CD8-positive, alpha-beta memory T cell (primary cell): ENCODE measurements at regions not wholly inside any gene's neighbourhood (a gene's known extent, or its start where the extent isn't known, plus 50 kb on each side); places are given as distances from the start of the nearest gene placed in this dataset.

Experiments used
- CTCF ChIA-PET: fragments of 350-600 bp; sonication (Branson Sonifier 250); formaldehyde crosslinking; loops from one replicate; lab custom pipeline; 2021; ENCODE audit warnings: antibody characterized with exemption; lab: Charles Lee
- POLR2A ChIA-PET: fragments of 350-600 bp; sonication (Branson Sonifier 250); formaldehyde crosslinking; loops from one replicate; lab custom pipeline; 2021; ENCODE audit warnings: antibody characterized with exemption; lab: Charles Lee
- DNase-seq, 5 donors: peaks; one replicate each; pipeline versions ENCODE4 v3.0.0 to v3.0.0-alpha.2; 2020 to 2022; ENCODE audit warnings: mixed read lengths in 1 of 5
- H3K27ac ChIP-seq: one replicate; pipeline ENCODE4 v1.7.0; 2013; ENCODE audit warnings: low read depth, mild to moderate bottlenecking, low read length, moderate library complexity
- H3K27me3 ChIP-seq: 2 replicates; pipeline ENCODE4 v1.7.0; 2013; ENCODE audit warnings: low read length, mild to moderate bottlenecking; ENCODE audit not compliant: insufficient read depth, poor library complexity, severe bottlenecking
- H3K36me3 ChIP-seq: 2 replicates; pipeline ENCODE4 v1.7.0; 2013; ENCODE audit warnings: mild to moderate bottlenecking, low read length, moderate library complexity; ENCODE audit not compliant: insufficient read depth
- H3K4me1 ChIP-seq: 2 replicates; pipeline ENCODE4 v1.7.0; 2013; ENCODE audit warnings: mild to moderate bottlenecking, low read length, moderate library complexity; ENCODE audit not compliant: insufficient read depth
- H3K4me3 ChIP-seq: 2 replicates; pipeline ENCODE4 v1.7.0; 2013; ENCODE audit warnings: mild to moderate bottlenecking, low read length
- H3K9me3 ChIP-seq: 2 replicates; pipeline ENCODE4 v1.7.0; 2013; ENCODE audit warnings: mild to moderate bottlenecking, low read length
- H3K27ac Mint-ChIP-seq, 8 donors: one replicate each; pipeline ENCODE4 v1.8.0; 2020 to 2021; ENCODE audit warnings: mixed read lengths in 8 of 8, mild to moderate bottlenecking in 6 of 8, inconsistent platforms in 3 of 8, moderate library complexity in 3 of 8
- H3K27me3 Mint-ChIP-seq, 2 donors: one replicate each; pipeline ENCODE4 v1.8.0; 2020 to 2021; ENCODE audit warnings: mixed read lengths in 2 of 2, mild to moderate bottlenecking in 1 of 2, moderate library complexity in 1 of 2
- H3K36me3 Mint-ChIP-seq, 3 donors: one replicate each; pipeline ENCODE4 v1.8.0; 2020 to 2021; ENCODE audit warnings: mixed read lengths in 3 of 3, inconsistent platforms in 1 of 3, mild to moderate bottlenecking in 1 of 3
- H3K4me1 Mint-ChIP-seq, 3 donors: one replicate each; pipeline ENCODE4 v1.8.0; 2020 to 2021; ENCODE audit warnings: mixed read lengths in 3 of 3, inconsistent platforms in 1 of 3, mild to moderate bottlenecking in 1 of 3
- H3K4me3 Mint-ChIP-seq, 7 donors: one replicate each; pipeline ENCODE4 v1.8.0; 2020 to 2021; ENCODE audit warnings: mixed read lengths in 7 of 7, mild to moderate bottlenecking in 6 of 7, moderate library complexity in 4 of 7, inconsistent platforms in 2 of 7
- H3K9me3 Mint-ChIP-seq, 5 donors: one replicate each; pipeline ENCODE4 v1.8.0; 2020 to 2022; ENCODE audit warnings: mixed read lengths in 5 of 5, mild to moderate bottlenecking in 3 of 5, moderate library complexity in 2 of 5, inconsistent platforms in 1 of 5

- no peaks in the 10 kb centered on the region for H3K9me3 ChIP-seq
- peak in 1 of 5 donors; percentile 47 for DNase-seq
- no peaks in the 10 kb centered on the region for H3K36me3 Mint-ChIP-seq
- H3K4me3 Mint-ChIP-seq, result peak overlapping the region in 2 of 7 donors; percentile 14 to 52
- no peaks in the 10 kb centered on the region for H3K4me1 ChIP-seq
- no peaks in the 10 kb centered on the region for H3K36me3 ChIP-seq
- H3K4me3 ChIP-seq, result no peak overlapping the region
- ChIA-PET POLR2A (no interaction called here), CTCF (no interaction called here)
- H3K27me3 ChIP-seq, result no peaks in the 10 kb centered on the region
- peak overlapping the region in 1 of 8 donors; percentile 65 for H3K27ac Mint-ChIP-seq
- peaks cover 0 to 3% (median 0%) of the 10 kb centered on the region in 5 donors for H3K9me3 Mint-ChIP-seq
- H3K27me3 Mint-ChIP-seq, result peaks cover 26 to 37% of the 10 kb centered on the region in 2 donors
- peaks cover 6 to 13% (median 12%) of the 10 kb centered on the region in 3 donors for H3K4me1 Mint-ChIP-seq
- H3K27ac ChIP-seq, result no peak overlapping the region
Observed at GRCh38 chr7:98470485-98471240, 69.8 kb upstream of the BAIAP2L1 start.

- CTCF ChIA-PET, result no interaction called here
- no peaks in the 10 kb centered on the region for H3K9me3 ChIP-seq
- POLR2A ChIA-PET, result no interaction called here
- H3K27ac ChIP-seq, result no peak overlapping the region
- no peaks in the 10 kb centered on the region for H3K36me3 ChIP-seq
- Mint-ChIP-seq H3K36me3 (no peaks in the 10 kb centered on the region), H3K9me3 (peaks cover 0 to 3% (median 0%) of the 10 kb centered on the region in 5 donors), H3K27ac (no peak overlapping the region), H3K27me3 (peaks cover 23 to 36% of the 10 kb centered on the region in 2 donors), H3K4me1 (peaks cover 6 to 13% (median 12%) of the 10 kb centered on the region in 3 donors), H3K4me3 (no peak overlapping the region)
- H3K27me3 ChIP-seq, result no peaks in the 10 kb centered on the region
- no peak for DNase-seq
- H3K4me1 ChIP-seq, result no peaks in the 10 kb centered on the region
- no peak overlapping the region for H3K4me3 ChIP-seq
Observed at GRCh38 chr7:98469088-98469487, 68.2 kb upstream of the BAIAP2L1 start.

- Mint-ChIP-seq H3K9me3 (peaks cover 0 to 3% (median 0%) of the 10 kb centered on the region in 5 donors), H3K4me1 (peaks cover 6 to 13% (median 12%) of the 10 kb centered on the region in 3 donors)
Observed at GRCh38 chr7:98467570-98468312, 66.9 kb upstream of the BAIAP2L1 start.

GRCh38 chr7:98465022-98465421 lies 64.1 kb upstream of the BAIAP2L1 start:
- ChIA-PET CTCF (no interaction called here), POLR2A (no interaction called here)
- Histone ChIP-seq H3K36me3 (no peaks in the 10 kb centered on the region), H3K27me3 (no peaks in the 10 kb centered on the region), H3K27ac (no peak overlapping the region), H3K4me3 (no peak overlapping the region), H3K9me3 (no peaks in the 10 kb centered on the region), H3K4me1 (no peaks in the 10 kb centered on the region)
- Mint-ChIP-seq H3K36me3 (no peaks in the 10 kb centered on the region), H3K4me1 (no peaks in the 10 kb centered on the region), H3K27ac (no peak overlapping the region), H3K4me3 (no peak overlapping the region), H3K27me3 (peaks cover 10 to 14% of the 10 kb centered on the region in 2 donors), H3K9me3 (peaks cover 0 to 3% (median 0%) of the 10 kb centered on the region in 5 donors)
- DNase-seq, result no peak

More at GRCh38 chr7:98467570-98468312, 66.9 kb upstream of the BAIAP2L1 start:
- Histone ChIP-seq H3K4me3 (no peak overlapping the region), H3K36me3 (no peaks in the 10 kb centered on the region), H3K27me3 (no peaks in the 10 kb centered on the region), H3K9me3 (no peaks in the 10 kb centered on the region), H3K27ac (no peak overlapping the region), H3K4me1 (no peaks in the 10 kb centered on the region)
- POLR2A ChIA-PET, result no interaction called here
- no peak overlapping the region for H3K27ac Mint-ChIP-seq
- peaks cover 25 to 35% of the 10 kb centered on the region in 2 donors for H3K27me3 Mint-ChIP-seq
- no peak overlapping the region for H3K4me3 Mint-ChIP-seq
- CTCF ChIA-PET, result no interaction called here
- H3K36me3 Mint-ChIP-seq, result no peaks in the 10 kb centered on the region
- no peak for DNase-seq

GRCh38 chr7:98464558-98464940 lies 63.7 kb upstream of the BAIAP2L1 start:
- no peak overlapping the region for H3K4me3 Mint-ChIP-seq
- no peaks in the 10 kb centered on the region for H3K4me1 ChIP-seq
- H3K27me3 ChIP-seq, result no peaks in the 10 kb centered on the region
- CTCF ChIA-PET, result no interaction called here
- no peak overlapping the region for H3K27ac Mint-ChIP-seq
- H3K4me1 Mint-ChIP-seq, result no peaks in the 10 kb centered on the region
- peaks cover 10 to 11% of the 10 kb centered on the region in 2 donors for H3K27me3 Mint-ChIP-seq
- DNase-seq, result no peak
- no peak overlapping the region for H3K27ac ChIP-seq
- no peaks in the 10 kb centered on the region for H3K36me3 Mint-ChIP-seq
- no peak overlapping the region for H3K4me3 ChIP-seq
- H3K9me3 ChIP-seq, result no peaks in the 10 kb centered on the region
- H3K36me3 ChIP-seq, result no peaks in the 10 kb centered on the region
- peaks cover 0 to 3% (median 0%) of the 10 kb centered on the region in 5 donors for H3K9me3 Mint-ChIP-seq
- POLR2A ChIA-PET, result no interaction called here

GRCh38 chr7:98463837-98464557 lies 63.1 kb upstream of the BAIAP2L1 start:
- Histone ChIP-seq H3K9me3 (no peaks in the 10 kb centered on the region), H3K4me3 (no peak overlapping the region), H3K4me1 (no peaks in the 10 kb centered on the region), H3K36me3 (no peaks in the 10 kb centered on the region), H3K27ac (no peak overlapping the region), H3K27me3 (no peaks in the 10 kb centered on the region)
- Mint-ChIP-seq H3K4me1 (no peaks in the 10 kb centered on the region), H3K36me3 (no peaks in the 10 kb centered on the region), H3K4me3 (no peak overlapping the region), H3K27ac (no peak overlapping the region), H3K27me3 (peaks cover 5 to 7% of the 10 kb centered on the region in 2 donors), H3K9me3 (peaks cover 0 to 3% (median 0%) of the 10 kb centered on the region in 5 donors)
- POLR2A ChIA-PET, result no interaction called here
- DNase-seq, result no peak
- CTCF ChIA-PET, result no interaction called here

GRCh38 chr7:98462911-98463633 lies 62.2 kb upstream of the BAIAP2L1 start:
- Mint-ChIP-seq H3K36me3 (no peaks in the 10 kb centered on the region), H3K4me3 (no peak overlapping the region), H3K9me3 (peaks cover 0 to 3% (median 0%) of the 10 kb centered on the region in 5 donors), H3K4me1 (no peaks in the 10 kb centered on the region), H3K27me3 (peaks cover 3 to 5% of the 10 kb centered on the region in 2 donors), H3K27ac (no peak overlapping the region)
- Histone ChIP-seq H3K9me3 (no peaks in the 10 kb centered on the region), H3K27me3 (no peaks in the 10 kb centered on the region), H3K27ac (no peak overlapping the region), H3K36me3 (no peaks in the 10 kb centered on the region), H3K4me3 (no peak overlapping the region), H3K4me1 (no peaks in the 10 kb centered on the region)
- ChIA-PET POLR2A (no interaction called here), CTCF (interaction anchor here (1.2 kb wide), 1 partner anchor 10 kb away, joined by 3 read pairs; no protein-coding TSS in a partner anchor)
- no peak for DNase-seq
